BLaER1 (cell line): ENCODE measurements at regions not wholly inside any gene's neighbourhood (a gene's known extent, or its start where the extent isn't known, plus 50 kb on each side); places are given as distances from the start of the nearest gene placed in this dataset.

Source experiments
- H3K27ac ChIP-seq: shearing (Covaris generic); formaldehyde crosslinking; 2 replicates; pipeline ENCODE4 v1.8.1; 2022
- H3K27me3 ChIP-seq: shearing (Covaris generic); formaldehyde crosslinking; 2 replicates; pipeline ENCODE4 v1.8.1; 2022
- H3K36me3 ChIP-seq: shearing (Covaris generic); formaldehyde crosslinking; 2 replicates; pipeline ENCODE4 v1.8.1; 2022
- H3K4me1 ChIP-seq: shearing (Covaris generic); formaldehyde crosslinking; 2 replicates; pipeline ENCODE4 v1.8.1; 2022
- H3K4me2 ChIP-seq: shearing (Covaris generic); formaldehyde crosslinking; 2 replicates; pipeline ENCODE4 v1.8.1; 2022
- H3K4me3 ChIP-seq: shearing (Covaris generic); formaldehyde crosslinking; 2 replicates; pipeline ENCODE4 v1.8.1; 2022
- H3K9ac ChIP-seq: shearing (Covaris generic); formaldehyde crosslinking; 2 replicates; pipeline ENCODE4 v1.8.1; 2022
- H3K9me3 ChIP-seq: shearing (Covaris generic); formaldehyde crosslinking; 2 replicates; pipeline ENCODE4 v1.8.1; 2022
- H4K20me1 ChIP-seq: shearing (Covaris generic); formaldehyde crosslinking; 2 replicates; pipeline ENCODE4 v1.8.1; 2022
- Cebpa-rat ChIP-seq: shearing (Covaris generic); IDR thresholded peaks from 2 replicates; pipeline ENCODE4 v1.8.1; 2022

DNA sequence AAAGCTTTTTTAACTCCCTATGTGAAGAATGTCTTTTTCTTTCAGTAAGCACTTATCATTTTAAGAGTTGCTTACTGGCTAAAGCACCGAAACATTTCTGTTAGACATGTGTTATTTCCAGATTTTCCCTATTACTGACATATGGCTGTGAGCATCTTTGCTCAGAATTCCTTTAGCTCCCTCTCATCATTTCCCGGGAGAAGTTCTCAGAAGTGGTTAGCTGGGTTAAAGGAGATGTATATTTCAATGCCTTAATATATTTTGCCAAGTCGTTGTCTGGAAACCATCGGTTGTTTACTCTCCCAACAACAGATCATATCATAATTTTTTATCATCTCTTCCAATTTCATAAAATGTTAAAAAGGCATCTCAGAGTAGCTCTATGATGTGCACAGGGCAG, 396.5 kb downstream of the OCA2 start:
- H3K27ac ChIP-seq, result no peak overlapping the region
- TF ChIP-seq Cebpa-rat, result no peak

GRCh38 chr15:27701956-27702355, 397.2 kb downstream of the OCA2 start:
- Histone ChIP-seq H3K4me2 (no peak overlapping the region), H4K20me1 (no peaks in the 10 kb centered on the region), H3K9ac (no peak overlapping the region), H3K4me3 (no peak overlapping the region), H3K27me3 (no peaks in the 10 kb centered on the region), H3K36me3 (no peaks in the 10 kb centered on the region), H3K27ac (no peak overlapping the region), H3K4me1 (no peaks in the 10 kb centered on the region), H3K9me3 (no peaks in the 10 kb centered on the region)
- no peak for TF ChIP-seq Cebpa-rat

More for the DNA sequence above, 396.5 kb downstream of the OCA2 start:
- Histone ChIP-seq H3K4me2 (no peak overlapping the region), H4K20me1 (no peaks in the 10 kb centered on the region), H3K9me3 (no peaks in the 10 kb centered on the region), H3K4me3 (no peak overlapping the region), H3K27me3 (no peaks in the 10 kb centered on the region), H3K4me1 (no peaks in the 10 kb centered on the region), H3K9ac (no peak overlapping the region), H3K36me3 (no peaks in the 10 kb centered on the region)

- H3K4me2 ChIP-seq, result no peak overlapping the region
- H3K9me3 ChIP-seq, result no peaks in the 10 kb centered on the region
- no peaks in the 10 kb centered on the region for H4K20me1 ChIP-seq
- no peaks in the 10 kb centered on the region for H3K36me3 ChIP-seq
- no peak overlapping the region for H3K9ac ChIP-seq
- no peak for TF ChIP-seq Cebpa-rat
- H3K27me3 ChIP-seq, result no peaks in the 10 kb centered on the region
- no peak overlapping the region for H3K4me3 ChIP-seq
- no peaks in the 10 kb centered on the region for H3K4me1 ChIP-seq
- no peak overlapping the region for H3K27ac ChIP-seq
Observed at GRCh38 chr15:27701014-27701413, 398.1 kb downstream of the OCA2 start.

GRCh38 chr15:27699699-27700098, 399.4 kb downstream of the OCA2 start:
- Histone ChIP-seq H3K27me3 (no peaks in the 10 kb centered on the region), H3K9me3 (no peaks in the 10 kb centered on the region), H4K20me1 (no peaks in the 10 kb centered on the region), H3K36me3 (no peaks in the 10 kb centered on the region), H3K4me2 (no peak overlapping the region), H3K9ac (no peak overlapping the region), H3K4me3 (no peak overlapping the region), H3K27ac (no peak overlapping the region), H3K4me1 (no peaks in the 10 kb centered on the region)
- TF ChIP-seq Cebpa-rat, result no peak

- no peaks in the 10 kb centered on the region for H3K9me3 ChIP-seq
- TF ChIP-seq Cebpa-rat, result no peak
- H3K4me1 ChIP-seq, result no peaks in the 10 kb centered on the region
Observed at GRCh38 chr15:27696530-27696929, 402.6 kb downstream of the OCA2 start.

DNA sequence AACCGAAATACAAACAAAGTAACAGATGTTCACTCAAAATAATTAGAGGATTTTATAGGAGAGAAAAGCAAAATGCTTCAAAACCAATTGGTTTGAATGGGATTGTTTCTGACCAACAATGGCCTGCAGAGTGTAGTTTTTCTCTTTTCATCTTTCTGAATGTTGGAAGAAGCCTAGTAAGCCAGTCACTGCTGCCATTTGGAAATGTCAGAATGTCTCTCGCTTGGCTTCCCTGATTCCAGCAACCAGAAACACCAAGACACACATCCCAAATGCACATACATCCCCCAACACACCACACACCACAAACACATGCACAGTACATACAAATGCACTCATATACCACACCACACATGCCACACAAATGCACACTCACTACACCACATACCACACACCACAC, 403.4 kb downstream of the OCA2 start:
- Histone ChIP-seq H3K4me1 (no peaks in the 10 kb centered on the region), H3K36me3 (no peaks in the 10 kb centered on the region), H3K9ac (no peak overlapping the region), H3K4me2 (no peak overlapping the region), H3K9me3 (no peaks in the 10 kb centered on the region), H3K27ac (no peak overlapping the region), H3K4me3 (no peak overlapping the region), H3K27me3 (no peaks in the 10 kb centered on the region), H4K20me1 (no peaks in the 10 kb centered on the region)
- no peak for TF ChIP-seq Cebpa-rat

More at GRCh38 chr15:27696530-27696929, 402.6 kb downstream of the OCA2 start:
- Histone ChIP-seq H3K9ac (no peak overlapping the region), H3K4me3 (no peak overlapping the region), H3K27me3 (no peaks in the 10 kb centered on the region), H4K20me1 (no peaks in the 10 kb centered on the region), H3K4me2 (no peak overlapping the region), H3K27ac (no peak overlapping the region), H3K36me3 (no peaks in the 10 kb centered on the region)

GRCh38 chr15:27694506-27695087, 404.5 kb downstream of the OCA2 start:
- Histone ChIP-seq H3K9ac (no peak overlapping the region), H3K4me3 (no peak overlapping the region), H3K4me2 (no peak overlapping the region), H3K36me3 (no peaks in the 10 kb centered on the region), H3K9me3 (no peaks in the 10 kb centered on the region), H3K27me3 (no peaks in the 10 kb centered on the region), H4K20me1 (no peaks in the 10 kb centered on the region), H3K27ac (no peak overlapping the region), H3K4me1 (no peaks in the 10 kb centered on the region)
- no peak for TF ChIP-seq Cebpa-rat

DNA sequence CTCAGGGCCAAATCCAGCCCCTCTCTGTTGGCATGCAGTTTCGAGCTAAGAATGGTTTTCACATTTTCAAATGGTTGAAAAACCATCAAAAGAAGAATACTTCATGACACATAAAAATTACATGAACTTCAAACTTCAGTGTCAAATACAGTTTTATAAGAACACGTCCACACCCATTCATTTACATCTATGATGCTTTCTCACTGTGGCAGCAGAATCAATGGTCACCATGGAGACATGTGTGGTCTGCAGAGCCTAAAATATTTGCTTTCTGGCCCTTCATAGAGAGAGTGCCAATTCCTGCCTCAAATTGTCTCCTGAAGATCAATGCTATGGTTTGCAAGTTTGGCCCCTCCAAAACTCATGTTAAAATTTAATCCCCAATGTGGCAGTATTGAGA, 405.8 kb downstream of the OCA2 start:
- TF ChIP-seq Cebpa-rat, result no peak

DNA sequence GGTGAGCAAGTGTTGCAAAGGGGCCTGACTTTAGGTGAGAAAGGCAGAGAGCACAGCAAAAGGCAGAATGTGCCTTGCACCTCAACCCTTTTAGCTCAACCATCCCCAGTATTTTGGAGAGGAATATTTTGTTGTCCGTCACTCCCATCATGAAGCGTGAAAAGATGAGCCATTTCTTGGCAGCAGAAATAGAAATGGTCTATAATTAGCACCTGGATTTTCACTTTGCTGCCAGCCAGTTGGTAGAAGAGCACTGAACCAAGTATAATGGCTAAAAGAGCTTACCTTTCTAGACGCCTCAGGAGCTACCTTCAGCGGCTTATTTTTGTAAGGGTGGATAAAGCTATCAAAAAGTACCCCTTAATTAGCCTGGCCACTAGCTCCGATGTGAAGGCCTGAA, 406.7 kb downstream of the OCA2 start:
- no peak overlapping the region for H3K4me3 ChIP-seq
- TF ChIP-seq Cebpa-rat, result no peak
- H3K9me3 ChIP-seq, result no peaks in the 10 kb centered on the region
- no peaks in the 10 kb centered on the region for H3K4me1 ChIP-seq
- no peaks in the 10 kb centered on the region for H4K20me1 ChIP-seq
- no peaks in the 10 kb centered on the region for H3K27me3 ChIP-seq
- H3K27ac ChIP-seq, result no peak overlapping the region
- H3K36me3 ChIP-seq, result no peaks in the 10 kb centered on the region
- no peak overlapping the region for H3K9ac ChIP-seq
- H3K4me2 ChIP-seq, result no peak overlapping the region

More for the DNA sequence above, 405.8 kb downstream of the OCA2 start:
- no peak overlapping the region for H3K4me2 ChIP-seq
- no peak overlapping the region for H3K27ac ChIP-seq
- no peak overlapping the region for H3K9ac ChIP-seq
- no peaks in the 10 kb centered on the region for H3K9me3 ChIP-seq
- H3K36me3 ChIP-seq, result no peaks in the 10 kb centered on the region
- H3K27me3 ChIP-seq, result no peaks in the 10 kb centered on the region
- H3K4me1 ChIP-seq, result no peaks in the 10 kb centered on the region
- H3K4me3 ChIP-seq, result no peak overlapping the region
- no peaks in the 10 kb centered on the region for H4K20me1 ChIP-seq

DNA sequence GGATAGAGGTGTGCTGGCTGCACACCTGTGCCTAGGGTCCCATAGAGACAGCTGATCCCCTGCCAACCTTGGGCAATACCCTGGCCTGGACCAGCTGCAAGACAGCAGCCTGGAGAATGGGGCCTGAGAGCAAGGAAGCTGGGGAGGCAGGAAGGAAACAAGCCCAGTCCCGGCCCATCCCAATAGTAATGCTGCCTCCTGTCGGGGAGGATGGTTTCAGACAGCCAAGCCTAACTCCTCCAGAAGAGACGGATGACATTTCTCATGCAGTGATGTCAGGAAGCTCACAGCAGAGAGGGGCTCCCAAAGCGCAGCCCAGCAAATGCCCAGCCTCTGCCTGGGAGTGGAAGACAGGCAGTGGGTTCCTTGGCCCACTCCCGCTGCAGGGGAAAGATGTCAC, 408.8 kb downstream of the OCA2 start:
- H3K27ac ChIP-seq, result no peak overlapping the region
- no peaks in the 10 kb centered on the region for H3K36me3 ChIP-seq
- no peak overlapping the region for H3K9ac ChIP-seq
- no peak for TF ChIP-seq Cebpa-rat
- H3K4me2 ChIP-seq, result no peak overlapping the region
- H3K27me3 ChIP-seq, result no peaks in the 10 kb centered on the region
- H3K4me3 ChIP-seq, result no peak overlapping the region
- no peaks in the 10 kb centered on the region for H4K20me1 ChIP-seq
- no peaks in the 10 kb centered on the region for H3K4me1 ChIP-seq
- no peaks in the 10 kb centered on the region for H3K9me3 ChIP-seq

DNA sequence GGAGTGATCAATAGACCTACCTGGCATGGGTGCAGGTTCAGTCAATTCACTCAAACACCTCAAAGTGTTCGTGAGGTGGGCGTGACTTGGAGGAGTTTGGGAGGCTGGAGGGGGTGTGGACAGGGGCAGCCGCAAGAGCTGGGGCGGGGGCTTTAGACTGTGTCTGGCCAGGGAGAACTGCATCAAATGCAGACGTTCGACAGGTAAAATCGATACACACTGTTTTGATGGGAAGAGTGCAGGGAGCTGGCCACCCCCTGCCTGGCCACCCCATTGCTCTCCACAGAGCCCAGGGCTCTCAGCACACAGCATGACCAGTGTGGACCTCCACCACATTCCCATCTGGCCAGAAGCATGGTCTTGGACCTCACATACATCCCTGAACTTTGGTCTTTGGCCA, 412.1 kb downstream of the OCA2 start:
- no peak overlapping the region for H3K4me2 ChIP-seq
- H3K9me3 ChIP-seq, result no peaks in the 10 kb centered on the region
- no peaks in the 10 kb centered on the region for H3K4me1 ChIP-seq
- no peak for TF ChIP-seq Cebpa-rat
- no peaks in the 10 kb centered on the region for H4K20me1 ChIP-seq
- H3K9ac ChIP-seq, result no peak overlapping the region
- no peak overlapping the region for H3K4me3 ChIP-seq
- H3K36me3 ChIP-seq, result no peaks in the 10 kb centered on the region
- H3K27me3 ChIP-seq, result no peaks in the 10 kb centered on the region
- no peak overlapping the region for H3K27ac ChIP-seq
